NCI-H2171 (cell line): ENCODE measurements at regions not wholly inside any gene's neighbourhood (a gene's known extent, or its start where the extent isn't known, plus 50 kb on each side); places are given as distances from the start of the nearest gene placed in this dataset.
A peak's percentile ranks its signal among the peaks of the same experiment; 100 is the strongest.
"Not testable (repeated sequence)": the region's sequence is repeated elsewhere in the genome, so short reads cannot be mapped to it uniquely, and the experiment has no call there.

ENCODE experiments used
- DNase-seq: peaks from one replicate; lab custom pipeline; 2025; lab: John Stamatoyannopoulos, UW

DNA sequence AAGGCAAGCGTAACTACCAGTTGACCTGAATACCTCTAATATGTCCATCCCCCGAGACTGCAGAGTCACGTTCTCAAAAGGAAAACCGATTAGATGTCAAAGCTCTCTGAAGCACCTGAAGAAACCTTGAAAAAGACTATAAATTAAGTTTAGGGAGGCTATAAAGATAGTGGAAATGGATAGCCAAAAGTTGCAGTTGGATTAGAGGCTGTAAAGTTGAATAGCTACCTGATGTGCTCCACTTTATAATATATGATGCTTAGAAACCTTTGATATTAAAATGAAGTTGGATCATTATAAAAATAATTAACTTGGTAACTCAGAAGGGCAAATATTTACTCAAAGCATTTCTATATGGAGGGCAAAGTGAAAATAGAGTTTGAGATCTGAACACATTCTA is 506.6 kb upstream of the AGA start:
- DNase-seq: no peak

- no peak for DNase-seq
These were observed 508.8 kb upstream of the AGA start for GRCh38 chr4:177951026-177951425.

- DNase-seq: no peak
These were observed 510.5 kb upstream of the AGA start for GRCh38 chr4:177952723-177953122.

DNA sequence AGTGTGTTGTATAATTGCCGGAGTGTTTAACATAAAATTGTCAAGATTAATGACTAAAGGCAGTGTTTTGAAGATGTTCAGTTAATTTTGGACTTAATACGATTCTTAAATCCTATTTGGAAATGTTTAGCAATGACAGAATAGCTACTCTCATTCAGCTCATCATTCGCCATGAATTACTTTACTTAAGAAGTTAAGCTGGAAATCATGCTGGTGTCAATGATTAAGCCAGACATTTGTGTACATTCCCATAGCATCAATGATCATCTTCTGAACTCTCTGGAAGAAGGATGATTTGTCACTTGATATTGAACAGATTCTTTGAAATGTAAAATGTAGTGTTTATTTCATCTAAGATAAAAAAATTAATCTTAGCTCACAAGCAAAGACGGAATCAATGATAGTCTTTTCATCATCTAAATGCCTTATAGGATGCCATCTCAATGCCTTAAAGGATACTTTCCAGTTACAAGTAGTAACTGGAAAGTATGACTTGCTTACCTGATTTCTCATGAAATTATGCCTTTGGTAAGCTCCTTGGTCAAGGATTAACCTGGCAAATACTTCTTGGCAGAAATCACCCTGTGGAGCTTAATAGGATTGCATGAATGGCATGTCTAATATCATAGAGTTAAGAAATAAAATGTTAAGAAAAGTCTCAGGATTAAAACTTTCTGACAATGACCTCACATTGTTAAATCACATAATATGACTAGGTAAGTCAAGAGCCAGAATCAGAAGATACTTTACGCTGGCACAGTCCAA is 515.5 kb upstream of the AGA start:
- DNase-seq: no peak

- DNase-seq: no peak
These were observed 518.3 kb upstream of the AGA start for GRCh38 chr4:177960566-177960965.

DNA sequence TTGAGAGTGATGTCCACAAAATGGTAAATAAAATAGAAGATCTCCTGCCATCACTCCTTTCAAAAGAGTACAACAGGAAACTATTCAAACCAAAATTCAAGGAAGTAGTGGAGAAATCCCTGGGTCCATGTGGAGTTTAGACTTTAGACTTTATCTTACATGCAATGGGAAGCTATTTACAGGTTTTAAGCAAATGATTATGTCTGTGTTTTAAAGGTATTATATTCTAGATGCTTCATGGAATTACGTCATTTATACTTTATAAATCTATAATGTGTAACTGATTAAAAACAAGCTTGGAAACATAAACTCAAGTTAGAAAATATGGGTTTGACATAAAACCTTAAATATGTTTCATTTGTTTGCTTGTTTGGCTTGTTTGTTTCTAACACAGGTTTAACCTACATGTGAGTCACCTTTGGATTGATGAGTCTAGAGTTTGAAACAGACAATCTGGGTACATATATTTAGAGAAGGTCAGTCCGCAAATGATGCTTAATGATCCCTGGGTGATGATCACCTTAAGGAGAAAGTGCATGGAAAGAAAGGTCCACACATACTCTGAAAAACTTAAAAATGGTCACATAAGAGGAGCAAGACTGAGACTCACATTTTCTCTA is 519.6 kb upstream of the AGA start:
- DNase-seq: no peak

GRCh38 chr4:177964061-177964460 is 521.8 kb upstream of the AGA start:
- no peak for DNase-seq

GRCh38 chr4:177964693-177965168 is 522.5 kb upstream of the AGA start:
- DNase-seq: no peak

DNA sequence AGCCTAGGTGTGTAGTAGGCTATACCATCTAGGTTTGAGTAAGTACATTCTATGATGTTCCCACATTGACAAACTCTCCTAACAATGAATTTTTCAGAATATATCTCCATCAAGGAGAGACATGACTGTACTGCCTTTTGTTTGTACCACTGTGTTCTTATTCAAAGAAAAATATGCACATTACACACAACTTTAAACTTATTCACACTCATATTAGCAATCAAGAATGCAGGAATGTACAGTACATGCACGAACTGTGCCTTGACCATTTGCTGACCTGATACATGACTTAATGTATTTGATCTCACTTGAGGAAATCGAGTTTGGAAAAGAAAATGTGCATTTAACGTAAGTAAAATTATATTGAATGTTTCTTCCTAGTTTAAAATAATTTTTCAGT is 525.1 kb upstream of the AGA start:
- DNase-seq: no peak

DNA sequence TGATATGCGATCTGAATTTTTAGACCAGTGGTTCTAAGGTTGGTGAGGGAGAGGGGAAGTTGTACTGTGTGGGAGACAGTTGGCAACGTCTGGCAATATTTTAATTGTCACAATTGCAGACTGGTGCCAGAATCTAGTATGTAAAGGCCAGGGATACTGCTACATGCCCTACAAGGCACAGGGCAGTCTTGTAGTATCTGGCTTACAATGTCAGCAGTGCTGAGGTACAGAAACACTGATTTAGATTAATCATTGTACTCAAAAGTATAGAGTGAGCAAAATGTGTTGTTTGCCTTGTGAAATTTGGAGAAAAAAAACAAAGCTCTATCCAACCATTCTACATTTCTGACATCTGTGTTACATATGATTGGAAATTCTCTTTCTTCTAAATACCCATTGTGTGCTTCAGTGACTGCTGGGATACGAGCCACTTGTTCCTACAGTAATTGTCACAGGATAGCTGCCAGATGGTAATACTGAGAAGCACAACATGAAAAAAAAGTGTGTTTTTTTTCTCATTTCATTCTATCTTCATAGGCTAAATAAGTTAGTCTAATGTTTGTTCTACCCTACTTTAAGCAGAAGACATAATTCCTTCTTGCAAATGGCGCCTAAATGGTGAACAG is 526.7 kb upstream of the AGA start:
- peak; percentile 0 for DNase-seq

- DNase-seq: no peak
These were observed 532.2 kb upstream of the AGA start for GRCh38 chr4:177974461-177974860.

- no peak for DNase-seq
These were observed 533.2 kb upstream of the AGA start for GRCh38 chr4:177975315-177975987.

- DNase-seq: no peak
These were observed 544.0 kb upstream of the AGA start for GRCh38 chr4:177986236-177986635.

- DNase-seq: no peak
These were observed 545.7 kb upstream of the AGA start for GRCh38 chr4:177987896-177988295.

DNA sequence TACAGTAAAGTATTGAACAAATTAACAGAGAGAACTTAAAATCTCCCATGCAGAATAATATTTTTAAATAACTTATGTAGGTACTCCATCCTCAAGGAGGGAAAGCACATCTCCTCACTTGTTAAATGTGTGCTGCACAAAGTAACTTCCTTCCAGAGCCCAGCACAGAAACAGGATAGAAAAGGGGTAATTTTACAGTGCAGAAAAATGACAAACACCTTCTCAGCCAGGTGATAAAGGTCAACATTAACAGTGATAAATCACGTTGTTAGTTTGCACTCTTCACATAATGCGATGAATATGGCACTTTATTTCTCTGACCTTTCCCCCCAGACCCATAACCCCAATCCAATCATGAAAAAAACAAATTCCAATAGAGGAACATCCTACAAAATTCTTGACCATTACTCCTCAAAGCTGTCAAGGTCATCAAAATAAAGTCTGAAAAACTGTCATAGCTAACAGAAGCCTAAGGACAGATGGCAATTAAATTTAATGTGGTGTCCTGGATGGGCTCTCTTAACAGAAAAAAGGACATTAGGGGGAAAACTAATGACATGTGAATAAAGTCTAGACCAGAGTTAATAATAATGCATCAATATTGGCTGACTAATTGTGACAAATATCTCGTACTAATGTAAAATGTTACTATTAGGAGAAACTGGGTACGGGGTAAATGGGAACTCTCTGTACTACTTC is 547.4 kb upstream of the AGA start:
- DNase-seq: no peak

DNA sequence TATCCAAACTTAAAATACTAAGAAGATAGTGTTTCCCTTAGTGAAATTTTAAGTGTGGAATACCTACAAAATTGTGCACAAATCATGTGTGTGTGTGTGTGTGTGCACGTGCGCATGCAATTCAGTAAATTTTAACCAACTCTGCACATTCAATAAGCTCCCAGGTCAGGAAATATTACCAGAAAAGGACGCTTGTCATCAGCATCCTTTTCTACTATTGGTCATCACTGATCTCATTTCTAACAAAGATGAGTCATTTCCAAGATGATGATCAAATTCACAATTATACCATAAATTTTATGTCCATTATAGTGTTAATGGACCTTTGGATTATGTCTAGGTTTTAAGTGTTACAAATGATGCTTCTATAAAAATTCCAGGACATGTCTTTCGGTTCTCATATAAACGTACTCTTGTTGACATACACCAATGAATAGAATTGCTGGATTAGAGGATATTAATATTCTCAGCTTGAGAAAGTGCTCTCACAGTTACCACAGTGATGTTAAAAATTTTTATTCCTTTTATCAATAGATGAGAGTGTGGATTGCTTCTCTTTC is 560.9 kb upstream of the AGA start:
- no peak for DNase-seq

DNA sequence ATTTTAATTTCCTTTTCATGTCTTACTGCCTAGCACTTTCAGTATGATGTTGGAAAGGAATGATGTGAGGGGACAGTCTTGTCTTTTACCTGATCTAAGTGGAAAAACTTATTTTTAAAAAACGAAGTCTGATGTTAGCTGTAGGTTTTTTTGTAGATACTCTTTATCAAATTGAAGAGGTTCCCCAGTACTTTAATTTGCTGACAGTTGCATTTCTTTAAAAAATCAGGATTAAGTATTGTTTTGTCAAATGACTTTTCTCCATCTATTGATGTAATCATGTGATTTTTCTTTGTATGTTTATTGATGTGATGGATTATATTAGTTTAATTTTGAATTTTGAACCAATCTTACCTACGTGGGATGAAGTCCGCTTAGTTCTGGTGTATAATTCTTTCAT is 568.4 kb upstream of the AGA start:
- no peak for DNase-seq

- not testable (repeated sequence) for DNase-seq
These were observed 572.8 kb upstream of the AGA start for GRCh38 chr4:178015046-178015445.

DNA sequence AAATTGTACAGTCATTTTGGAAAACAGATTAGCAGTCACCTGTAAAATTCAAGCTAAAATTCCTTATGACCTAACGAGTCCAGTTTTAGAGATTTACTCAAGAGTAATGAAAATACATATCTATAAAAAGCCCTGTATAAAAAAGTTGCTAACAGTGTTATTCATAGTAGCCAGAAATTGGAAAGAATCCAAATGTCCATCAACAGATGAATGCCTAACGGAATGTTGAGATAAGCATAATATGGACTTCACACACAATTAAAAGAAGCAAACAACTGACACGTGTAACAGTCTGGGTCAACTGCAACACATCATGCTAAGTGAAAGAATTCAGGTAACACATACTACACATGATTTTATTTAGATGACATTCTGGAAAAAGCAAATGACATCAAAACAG is 584.8 kb upstream of the AGA start:
- DNase-seq: no peak

DNA sequence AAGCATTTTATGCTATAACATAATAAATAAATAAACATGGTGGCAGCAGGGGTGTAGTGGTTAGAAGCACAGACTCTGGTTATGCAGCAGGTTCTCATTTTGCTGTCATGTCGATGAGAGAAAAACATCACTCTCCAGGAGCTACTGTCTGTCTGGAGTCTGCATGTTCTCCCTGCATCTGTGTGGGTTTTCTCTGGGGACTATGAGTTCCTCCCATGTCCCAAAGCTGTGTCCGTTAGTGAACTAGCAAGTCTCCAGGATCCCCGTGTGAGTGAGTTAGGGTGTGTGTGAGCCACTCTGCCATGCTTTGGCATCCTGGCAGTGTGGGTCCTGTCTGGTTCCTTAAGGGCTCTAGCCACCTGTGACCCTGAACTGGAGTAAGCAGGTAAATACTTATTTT is 585.6 kb upstream of the AGA start:
- DNase-seq: no peak

- no peak for DNase-seq
These were observed 586.2 kb upstream of the AGA start for GRCh38 chr4:178028481-178028880.
